Endothelial cell of umbilical vein (primary cell): ENCODE measurements at regions not wholly inside any gene's neighbourhood (a gene's known extent, or its start where the extent isn't known, plus 50 kb on each side); places are given as distances from the start of the nearest gene placed in this dataset.

Source experiments
- BruUV-seq: library from RNA; stranded (reverse); fragments of 400-500 nt; replicated peaks from 2 replicates; lab custom pipeline; 2021; lab: Mats Ljungman, UMichigan
- CTCF ChIA-PET: fragments of 300-600, 350-600 bp; sonication (Branson Sonifier 250); formaldehyde crosslinking; loops from one replicate; lab custom pipeline; 2021; ENCODE audit warnings: antibody characterized with exemption, inconsistent platforms; lab: Charles Lee
- POLR2A ChIA-PET: fragments of 300-600, 350-600 bp; sonication (Branson Sonifier 250); formaldehyde crosslinking; loops from one replicate; lab custom pipeline; 2021; ENCODE audit warnings: antibody characterized with exemption, inconsistent platforms; lab: Charles Lee
- DNase-seq: peaks from one replicate; pipeline ENCODE4 v3.0.0-alpha.2; 2011; ENCODE audit warnings: low read depth, low spot score
- FAIRE-seq: peaks from 2 replicates; lab custom pipeline; 2011; peaks lifted over from hg19 to GRCh38; lab: Jason Lieb, UNC
- H2AFZ ChIP-seq: 2 replicates; pipeline ENCODE4 v1.6.0; 2012; ENCODE audit warnings: low read depth, low read length, control low read depth, inconsistent platforms
- H3K27ac ChIP-seq: 2 replicates; pipeline ENCODE4 v1.5.1; 2011; ENCODE audit warnings: low read depth, mild to moderate bottlenecking, control low read depth, low read length, moderate library complexity; ENCODE audit not compliant: insufficient read depth
- H3K27me3 ChIP-seq, 2 experiments: 2 replicates each; pipeline versions ENCODE4 v1.6.0 to v1.6.1; 2011; ENCODE audit warnings: low read length in 2 of 2, mixed read lengths in 1 of 2; ENCODE audit not compliant: control insufficient read depth in 2 of 2, insufficient read depth in 2 of 2
- H3K36me3 ChIP-seq, 2 experiments: 2 replicates in 1 of 2; 3 replicates in 1 of 2; pipeline ENCODE4 v1.5.1; 2011; ENCODE audit warnings: low read length in 2 of 2, mild to moderate bottlenecking in 1 of 2, moderate library complexity in 1 of 2; ENCODE audit not compliant: control insufficient read depth in 2 of 2, insufficient read depth in 2 of 2; ENCODE audit errors: extremely low read depth in 1 of 2
- H3K4me1 ChIP-seq: 3 replicates; pipeline ENCODE4 v1.5.1; 2011; ENCODE audit warnings: mild to moderate bottlenecking, low read length; ENCODE audit not compliant: control insufficient read depth, insufficient read depth; ENCODE audit errors: extremely low read depth
- H3K4me2 ChIP-seq: 2 replicates; pipeline ENCODE4 v1.6.1; 2011; ENCODE audit warnings: low read length, control low read depth, mixed read lengths; ENCODE audit not compliant: insufficient read depth
- H3K4me3 ChIP-seq, 3 experiments: fragments of 200-600 bp in 1 of 3; sonication (generic), shearing (Covaris generic) in 1 of 3; replicated peaks in 1 of 3; 2 replicates each; pipeline ENCODE4 v1.5.1; 2011 to 2016; ENCODE audit warnings: control low read depth in 3 of 3, low read length in 3 of 3, mild to moderate bottlenecking in 2 of 3, inconsistent platforms in 1 of 3, low read depth in 1 of 3, moderate library complexity in 1 of 3; ENCODE audit not compliant: insufficient read depth in 1 of 3
- H3K79me2 ChIP-seq: 2 replicates; pipeline ENCODE4 v1.6.0; 2012; ENCODE audit warnings: low read length, inconsistent platforms; ENCODE audit not compliant: control insufficient read depth, insufficient read depth
- H3K9ac ChIP-seq: replicated peaks from 2 replicates; pipeline ENCODE3; 2011; ENCODE audit warnings: low read length, control low read depth; ENCODE audit not compliant: insufficient read depth; ENCODE audit errors: extremely low read depth
- H3K9me1 ChIP-seq: replicated peaks from 3 replicates; pipeline ENCODE4 v1.6.0; 2011; ENCODE audit warnings: mild to moderate bottlenecking, low read length; ENCODE audit not compliant: control insufficient read depth, insufficient read depth; ENCODE audit errors: extremely low read depth
- H3K9me3 ChIP-seq: replicated peaks from 2 replicates; pipeline ENCODE4 v1.5.1; 2012; ENCODE audit warnings: low read length, inconsistent platforms; ENCODE audit not compliant: control insufficient read depth, insufficient read depth
- H4K20me1 ChIP-seq: replicated peaks from 2 replicates; pipeline ENCODE3; 2011; ENCODE audit warnings: mild to moderate bottlenecking, low read length; ENCODE audit not compliant: control insufficient read depth, insufficient read depth; ENCODE audit errors: extremely low read depth
- CTCF ChIP-seq, 2 donors: IDR thresholded peaks; 1 replicate in 1 of 2; 2 replicates in 1 of 2; pipeline ENCODE4 v1.5.1; 2011; ENCODE audit warnings: low read length in 2 of 2, mild to moderate bottlenecking in 2 of 2, moderate library complexity in 2 of 2, control low read depth in 1 of 2, inconsistent platforms in 1 of 2, low read depth in 1 of 2; ENCODE audit not compliant: insufficient read depth in 1 of 2; ENCODE audit errors: extremely low read depth in 1 of 2
- EZH2 ChIP-seq: IDR thresholded peaks from 2 replicates; pipeline ENCODE4 v1.6.1; 2012; ENCODE audit warnings: borderline replicate concordance, low read depth, mild to moderate bottlenecking, moderate library complexity, low read length, inconsistent platforms; ENCODE audit not compliant: severe bottlenecking
- FOS ChIP-seq: IDR thresholded peaks from 2 replicates; pipeline ENCODE4 v1.6.1; 2011; ENCODE audit warnings: mild to moderate bottlenecking, low read length, moderate library complexity, borderline replicate concordance; ENCODE audit not compliant: insufficient read depth
- GATA2 ChIP-seq: IDR thresholded peaks from 2 replicates; pipeline ENCODE4 v1.7.0; 2011; ENCODE audit warnings: low read depth, mild to moderate bottlenecking, moderate library complexity, mixed read lengths, low read length; ENCODE audit not compliant: insufficient read length, insufficient read depth
- JUN ChIP-seq: IDR thresholded peaks from 2 replicates; pipeline ENCODE4 v1.6.1; 2011; ENCODE audit warnings: borderline replicate concordance, low read depth; ENCODE audit not compliant: insufficient read length, insufficient read depth
- MAX ChIP-seq: IDR thresholded peaks from 2 replicates; pipeline ENCODE4 v1.6.1; 2011; ENCODE audit not compliant: insufficient read depth, insufficient read length
- MYC ChIP-seq: IDR thresholded peaks from one replicate; pipeline ENCODE4 v1.6.1; 2011; ENCODE audit warnings: mild to moderate bottlenecking, low read depth, low read length
- POLR2A ChIP-seq: IDR thresholded peaks from 2 replicates; pipeline ENCODE4 v1.6.1; 2012; ENCODE audit warnings: low read depth, mild to moderate bottlenecking, control low read depth, low read length
- POLR2AphosphoS5 ChIP-seq: IDR thresholded peaks from 2 replicates; pipeline ENCODE4 v1.6.1; 2012; ENCODE audit warnings: low read depth, mild to moderate bottlenecking, control low read depth, low read length, moderate library complexity; ENCODE audit not compliant: insufficient read depth
- dilution Hi-C: fragments of 300-500 bp; cut with MboI; formaldehyde crosslinking; loops from one replicate; pipeline ENCODE4 v1.15.0; 2019; ENCODE audit warnings: low sequenced_read_pairs; ENCODE audit not compliant: extremely low pct_ligation_motif_present
- intact Hi-C: fragments of 100-400 bp; cut with micrococcal nuclease; formaldehyde crosslinking; loops from one replicate; pipeline ENCODE4 v1.10.0; 2022

- Histone ChIP-seq H2AFZ (no peak overlapping the region), H3K27ac (no peak overlapping the region), H3K27me3 (no peaks in the 10 kb centered on the region), H3K9me3 (no peaks in the 10 kb centered on the region), H3K4me2 (no peak overlapping the region), H3K79me2 (no peaks in the 10 kb centered on the region), H3K4me3 (no peak overlapping the region), H3K36me3 (no peaks in the 10 kb centered on the region), H3K9ac (no peak overlapping the region), H4K20me1 (no peaks in the 10 kb centered on the region), H3K4me1 (no peaks in the 10 kb centered on the region), H3K9me1 (no peaks in the 10 kb centered on the region)
- intact Hi-C loops (no loop called here), dilution Hi-C loops (no loop called here)
- DNase-seq (no peak), FAIRE-seq (no peak)
- CTCF ChIA-PET = no interaction called here
- TF ChIP-seq CTCF (IDR thresholded peaks at IDR 0.05; ENCODE audit: extremely low read depth in 1 of 2, insufficient read depth in 1 of 2, low read depth in 1 of 2, low read length in 2 of 2) (no peak), GATA2 (no peak), MYC (no peak), JUN (no peak), FOS (no peak), POLR2AphosphoS5 (no peak), POLR2A (no peak), MAX (no peak), EZH2 (no peak)
- POLR2A ChIA-PET = no interaction called here
- BruUV-seq = no TSS peak
Measured at GRCh38 chr4:103845075-103845474, 125.3 kb upstream of the TACR3 start.
